MM.1S (cell line): ENCODE measurements at regions not wholly inside any gene's neighbourhood (a gene's known extent, or its start where the extent isn't known, plus 50 kb on each side); places are given as distances from the start of the nearest gene placed in this dataset.

Experiments
- EZH2 ChIP-seq: fragments of 300-600 bp; sonication (generic); optimal IDR thresholded peaks from 2 replicates; pipeline ENCODE3; 2017; ENCODE audit warnings: low read depth, mild to moderate bottlenecking, antibody characterized with exemption, low read length, mixed read lengths
- EZH2phosphoT487 ChIP-seq: fragments of 300-600 bp; sonication (generic); IDR thresholded peaks from 2 replicates; pipeline ENCODE4 v1.6.1; 2018; ENCODE audit warnings: antibody characterized with exemption, low read length
- TF ChIP-seq, protein P1 (sequence below): fragments of 300-600 bp; sonication (generic); IDR thresholded peaks from 2 replicates; pipeline ENCODE4 v1.5.1; 2016; ENCODE audit warnings: antibody characterized with exemption, low read length, mixed read lengths

DNA sequence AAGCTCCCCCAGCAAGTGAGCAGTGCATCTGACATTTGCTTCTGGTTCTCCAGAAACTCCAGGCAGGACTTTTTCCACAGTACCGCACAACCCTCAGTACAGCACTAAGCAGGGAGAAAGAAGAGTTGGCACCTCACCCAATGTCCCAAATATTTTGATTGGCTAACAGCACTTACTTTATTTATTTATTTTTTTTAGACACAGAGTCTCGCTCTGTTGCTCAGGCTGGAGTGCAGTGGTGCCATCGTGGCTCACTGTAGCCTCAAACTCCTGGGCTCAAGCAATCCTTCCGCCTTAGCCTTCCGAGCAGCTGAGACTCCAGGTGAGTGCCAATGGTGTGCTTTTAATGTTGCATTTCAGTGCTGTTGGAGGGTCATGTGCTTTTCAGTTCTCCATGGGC, 200.3 kb upstream of the ZMIZ1 start:
- TF ChIP-seq, protein P1, sequence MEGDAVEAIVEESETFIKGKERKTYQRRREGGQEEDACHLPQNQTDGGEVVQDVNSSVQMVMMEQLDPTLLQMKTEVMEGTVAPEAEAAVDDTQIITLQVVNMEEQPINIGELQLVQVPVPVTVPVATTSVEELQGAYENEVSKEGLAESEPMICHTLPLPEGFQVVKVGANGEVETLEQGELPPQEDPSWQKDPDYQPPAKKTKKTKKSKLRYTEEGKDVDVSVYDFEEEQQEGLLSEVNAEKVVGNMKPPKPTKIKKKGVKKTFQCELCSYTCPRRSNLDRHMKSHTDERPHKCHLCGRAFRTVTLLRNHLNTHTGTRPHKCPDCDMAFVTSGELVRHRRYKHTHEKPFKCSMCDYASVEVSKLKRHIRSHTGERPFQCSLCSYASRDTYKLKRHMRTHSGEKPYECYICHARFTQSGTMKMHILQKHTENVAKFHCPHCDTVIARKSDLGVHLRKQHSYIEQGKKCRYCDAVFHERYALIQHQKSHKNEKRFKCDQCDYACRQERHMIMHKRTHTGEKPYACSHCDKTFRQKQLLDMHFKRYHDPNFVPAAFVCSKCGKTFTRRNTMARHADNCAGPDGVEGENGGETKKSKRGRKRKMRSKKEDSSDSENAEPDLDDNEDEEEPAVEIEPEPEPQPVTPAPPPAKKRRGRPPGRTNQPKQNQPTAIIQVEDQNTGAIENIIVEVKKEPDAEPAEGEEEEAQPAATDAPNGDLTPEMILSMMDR: no peak
- no peak for TF ChIP-seq EZH2phosphoT487
- TF ChIP-seq EZH2: no peak
